AG09309 (cell line): ENCODE measurements at regions not wholly inside any gene's neighbourhood (a gene's known extent, or its start where the extent isn't known, plus 50 kb on each side); places are given as distances from the start of the nearest gene placed in this dataset.

Experiments
- DNase-seq: peaks from one replicate; pipeline ENCODE4 v3.0.0-alpha.2; 2010; ENCODE audit warnings: low read depth
- H3K4me3 ChIP-seq: 2 replicates; pipeline ENCODE4 v1.5.1; 2011; ENCODE audit warnings: mild to moderate bottlenecking, low read depth, low read length, moderate library complexity; ENCODE audit not compliant: control insufficient read depth
- TF ChIP-seq, protein P1 (sequence below): IDR thresholded peaks from 2 replicates; pipeline ENCODE4 v1.5.1; 2011; ENCODE audit warnings: mild to moderate bottlenecking, low read depth, low read length, inconsistent platforms; ENCODE audit not compliant: insufficient read depth, control insufficient read depth; ENCODE audit errors: missing control alignments

DNA sequence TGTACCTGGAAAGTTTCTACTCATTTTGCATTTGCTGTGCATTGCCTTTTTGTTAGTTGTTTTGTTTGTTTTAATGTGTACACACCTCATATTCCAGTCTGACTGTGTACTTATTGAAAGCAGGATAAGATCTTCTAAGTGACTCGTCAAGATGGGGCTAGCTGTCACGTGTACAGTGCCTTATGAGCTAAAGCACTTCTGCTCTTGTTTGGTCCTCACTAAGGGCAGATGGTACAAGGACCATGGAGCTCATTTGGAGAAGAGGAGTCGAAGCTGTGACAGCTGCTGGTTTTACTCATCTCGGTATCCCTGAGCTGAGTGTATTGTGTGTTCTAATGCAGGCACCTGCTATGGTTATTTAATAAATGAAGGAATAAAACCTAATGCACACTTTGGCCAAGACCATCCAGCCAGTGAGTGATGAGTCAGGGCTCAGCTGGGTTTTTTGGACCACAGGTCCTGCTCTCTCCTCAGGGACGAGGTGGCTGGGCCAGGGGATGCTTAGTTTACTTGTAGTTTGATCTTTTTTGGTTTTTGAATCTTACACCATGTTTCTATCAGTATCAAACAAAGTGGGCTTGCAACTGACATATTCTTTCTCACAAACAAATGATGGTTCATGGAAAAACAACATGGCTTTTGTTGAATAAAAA, 152.5 kb upstream of the APCDD1 start:
- no peak for DNase-seq
- no peak overlapping the region for H3K4me3 ChIP-seq
- TF ChIP-seq, protein P1, sequence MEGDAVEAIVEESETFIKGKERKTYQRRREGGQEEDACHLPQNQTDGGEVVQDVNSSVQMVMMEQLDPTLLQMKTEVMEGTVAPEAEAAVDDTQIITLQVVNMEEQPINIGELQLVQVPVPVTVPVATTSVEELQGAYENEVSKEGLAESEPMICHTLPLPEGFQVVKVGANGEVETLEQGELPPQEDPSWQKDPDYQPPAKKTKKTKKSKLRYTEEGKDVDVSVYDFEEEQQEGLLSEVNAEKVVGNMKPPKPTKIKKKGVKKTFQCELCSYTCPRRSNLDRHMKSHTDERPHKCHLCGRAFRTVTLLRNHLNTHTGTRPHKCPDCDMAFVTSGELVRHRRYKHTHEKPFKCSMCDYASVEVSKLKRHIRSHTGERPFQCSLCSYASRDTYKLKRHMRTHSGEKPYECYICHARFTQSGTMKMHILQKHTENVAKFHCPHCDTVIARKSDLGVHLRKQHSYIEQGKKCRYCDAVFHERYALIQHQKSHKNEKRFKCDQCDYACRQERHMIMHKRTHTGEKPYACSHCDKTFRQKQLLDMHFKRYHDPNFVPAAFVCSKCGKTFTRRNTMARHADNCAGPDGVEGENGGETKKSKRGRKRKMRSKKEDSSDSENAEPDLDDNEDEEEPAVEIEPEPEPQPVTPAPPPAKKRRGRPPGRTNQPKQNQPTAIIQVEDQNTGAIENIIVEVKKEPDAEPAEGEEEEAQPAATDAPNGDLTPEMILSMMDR: no peak

GRCh38 chr18:10303171-10303570, 151.3 kb upstream of the APCDD1 start:
- TF ChIP-seq, protein P1: no peak
- H3K4me3 ChIP-seq: no peak overlapping the region
- DNase-seq: no peak

DNA sequence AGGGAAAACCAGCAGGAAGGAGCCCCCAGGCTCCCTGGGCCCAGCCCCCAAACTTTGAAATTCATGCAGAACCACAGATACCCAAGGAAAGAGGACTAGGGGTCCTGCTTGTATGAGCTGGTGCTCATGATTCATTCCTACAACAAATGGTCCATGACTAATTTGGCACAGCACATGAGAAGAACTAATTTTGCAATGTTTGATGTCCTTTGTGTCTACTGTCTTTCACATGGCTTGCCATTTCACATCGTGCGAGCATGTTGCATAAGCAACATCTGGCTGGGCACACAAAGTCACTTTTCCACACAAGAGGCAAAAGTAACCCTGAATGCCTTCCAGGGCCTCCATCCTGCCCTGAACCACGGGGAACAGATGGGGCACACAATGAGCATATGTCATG, 149.6 kb upstream of the APCDD1 start:
- TF ChIP-seq, protein P1: no peak
- peak; percentile 75 for DNase-seq
- H3K4me3 ChIP-seq: no peak overlapping the region

GRCh38 chr18:10306779-10307178, 147.7 kb upstream of the APCDD1 start:
- no peak overlapping the region for H3K4me3 ChIP-seq
- TF ChIP-seq, protein P1: no peak
- DNase-seq: no peak

DNA sequence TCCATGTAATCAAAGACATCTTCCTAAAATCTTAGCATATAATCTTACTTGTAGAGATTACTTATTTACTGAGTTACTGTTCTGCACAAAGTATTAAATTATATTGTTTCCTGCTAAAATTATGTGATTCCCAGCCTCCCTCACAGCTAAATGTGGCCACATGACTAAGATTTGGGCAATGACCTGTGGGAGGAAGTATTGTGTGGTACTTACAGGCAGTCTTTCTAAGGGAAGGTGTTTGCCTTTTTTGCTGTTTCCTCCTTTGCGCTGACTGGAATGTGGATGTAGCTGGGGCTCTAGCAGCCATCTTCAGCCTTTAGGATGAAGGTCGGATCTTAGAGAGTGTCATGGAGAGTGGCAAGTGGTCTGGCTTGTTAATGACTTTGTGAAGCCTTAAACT, 146.3 kb upstream of the APCDD1 start:
- no peak for DNase-seq
- TF ChIP-seq, protein P1: no peak
- H3K4me3 ChIP-seq: no peak overlapping the region

DNA sequence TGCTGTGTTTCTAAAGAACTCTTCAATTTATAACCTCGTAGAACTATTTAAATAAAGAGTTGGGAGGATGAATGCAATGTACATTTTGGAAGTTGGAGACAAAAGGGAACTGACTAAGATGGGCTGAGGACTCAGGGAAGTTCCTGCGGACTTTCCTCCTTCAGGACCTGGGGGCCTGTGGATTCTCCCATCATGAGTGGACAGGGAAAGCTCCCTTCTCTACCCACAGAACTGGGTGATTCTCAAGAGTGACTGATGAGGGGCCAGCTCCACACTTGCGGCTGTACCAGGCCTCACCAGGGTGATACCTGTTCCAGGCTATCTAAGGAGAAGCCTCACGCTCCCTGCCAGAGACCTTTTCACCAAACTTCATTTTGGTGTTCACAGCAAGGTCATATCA, 143.8 kb upstream of the APCDD1 start:
- H3K4me3 ChIP-seq: no peak overlapping the region
- TF ChIP-seq, protein P1: no peak
- DNase-seq: no peak

DNA sequence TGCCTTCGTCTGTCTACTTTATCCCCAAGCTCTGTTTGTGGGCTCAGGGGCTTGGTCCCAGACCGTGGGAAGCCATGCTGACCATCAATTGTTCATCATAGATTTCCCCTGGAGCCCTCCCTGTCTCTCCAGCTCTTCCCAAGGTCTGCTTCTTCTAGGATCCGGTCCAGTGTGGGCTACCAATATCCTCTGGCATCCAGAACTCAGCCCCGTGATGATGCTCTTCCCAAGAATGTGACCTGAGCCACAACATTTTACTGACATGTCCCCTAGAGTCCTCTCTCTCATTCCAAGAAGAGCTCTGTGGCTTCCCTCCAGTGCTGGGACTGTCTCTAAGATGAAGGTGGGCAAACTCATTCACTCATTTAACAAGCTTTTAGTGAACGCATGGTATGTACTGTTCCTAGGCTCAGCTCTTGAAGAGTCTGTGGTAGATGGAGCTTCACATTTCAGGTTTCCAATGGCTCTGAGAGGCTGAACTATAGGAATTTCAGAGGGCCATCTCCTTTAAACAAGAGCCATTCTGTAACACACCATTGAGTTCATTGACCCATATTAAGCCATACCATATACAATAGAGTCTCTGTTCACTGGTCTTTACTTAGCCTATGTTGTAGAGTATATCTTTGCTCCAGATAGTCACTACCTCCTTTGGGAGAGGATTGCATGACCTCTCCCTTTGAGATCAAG, 142.0 kb upstream of the APCDD1 start:
- no peak overlapping the region for H3K4me3 ChIP-seq
- TF ChIP-seq, protein P1: no peak
- DNase-seq: no peak
